H7 (cell line): ENCODE measurements at regions not wholly inside any gene's neighbourhood (a gene's known extent, or its start where the extent isn't known, plus 50 kb on each side); places are given as distances from the start of the nearest gene placed in this dataset.
"Not testable (repeated sequence)": the region's sequence is repeated elsewhere in the genome, so short reads cannot be mapped to it uniquely, and the experiment has no call there.

Source experiments
- DNase-seq: peaks from one replicate; pipeline ENCODE4 v3.0.0; 2012
- H3K27me3 ChIP-seq: 2 replicates; pipeline ENCODE4 v1.6.0; 2011; ENCODE audit warnings: mild to moderate bottlenecking, low read length; ENCODE audit not compliant: control insufficient read depth, insufficient read depth
- H3K36me3 ChIP-seq: replicated peaks from 2 replicates; pipeline ENCODE4 v1.5.1; 2011; ENCODE audit warnings: low read length; ENCODE audit not compliant: control insufficient read depth, insufficient read depth
- H3K4me3 ChIP-seq: 2 replicates; pipeline ENCODE4 v1.5.1; 2011; ENCODE audit warnings: low read depth, mild to moderate bottlenecking, control low read depth, low read length, moderate library complexity; ENCODE audit not compliant: insufficient read depth

DNA sequence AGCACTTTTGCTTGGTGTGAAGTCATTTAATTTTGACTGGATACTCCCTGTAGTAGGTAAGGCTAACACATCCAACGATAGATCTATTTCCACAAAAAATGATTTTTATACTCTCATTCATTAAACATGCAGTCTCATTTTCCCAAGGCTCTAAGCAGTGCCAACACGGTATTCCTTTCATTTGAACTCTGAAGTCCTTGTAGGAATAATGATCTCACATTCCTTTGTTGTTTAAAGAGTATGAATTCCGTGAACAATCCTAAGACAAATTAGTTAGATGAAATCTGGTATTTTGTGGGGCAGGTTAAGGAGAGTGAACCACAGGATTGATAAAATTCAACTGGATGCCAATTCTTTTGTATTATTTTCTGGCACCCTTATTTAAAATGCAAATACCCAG is 66.6 kb downstream of the LACC1 start:
- no peak for DNase-seq
- no peak overlapping the region for H3K4me3 ChIP-seq
- H3K27me3 ChIP-seq: no peaks in the 10 kb centered on the region
- no peaks in the 10 kb centered on the region for H3K36me3 ChIP-seq

DNA sequence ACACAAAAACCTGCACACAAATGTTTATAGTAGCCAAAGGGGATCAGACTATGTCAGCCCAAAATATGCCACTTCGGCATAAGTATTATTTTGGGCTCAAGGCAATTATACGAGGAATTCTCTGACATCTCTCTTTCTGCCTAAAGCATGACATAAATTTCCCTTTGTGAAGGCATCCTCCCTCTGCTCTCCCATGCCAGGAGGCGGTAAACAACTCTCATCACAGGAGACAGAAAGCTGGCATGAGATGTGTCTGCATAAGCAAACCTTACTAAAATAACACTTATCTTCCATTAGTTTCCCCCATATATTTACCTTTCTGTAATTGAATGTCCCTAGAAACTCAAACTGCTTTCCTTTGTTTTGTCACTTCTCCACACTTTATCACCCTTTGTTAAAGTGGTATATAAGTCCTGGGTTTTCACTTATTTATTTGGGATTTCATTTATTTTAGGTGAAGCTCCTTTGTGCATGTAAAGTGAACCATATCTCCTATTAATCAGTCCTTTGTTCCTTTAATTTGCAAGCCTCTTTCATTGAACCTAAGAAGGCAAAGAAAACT is 68.3 kb downstream of the LACC1 start:
- DNase-seq: no peak
- Histone ChIP-seq H3K27me3 (no peaks in the 10 kb centered on the region), H3K36me3 (no peaks in the 10 kb centered on the region), H3K4me3 (no peak overlapping the region)

DNA sequence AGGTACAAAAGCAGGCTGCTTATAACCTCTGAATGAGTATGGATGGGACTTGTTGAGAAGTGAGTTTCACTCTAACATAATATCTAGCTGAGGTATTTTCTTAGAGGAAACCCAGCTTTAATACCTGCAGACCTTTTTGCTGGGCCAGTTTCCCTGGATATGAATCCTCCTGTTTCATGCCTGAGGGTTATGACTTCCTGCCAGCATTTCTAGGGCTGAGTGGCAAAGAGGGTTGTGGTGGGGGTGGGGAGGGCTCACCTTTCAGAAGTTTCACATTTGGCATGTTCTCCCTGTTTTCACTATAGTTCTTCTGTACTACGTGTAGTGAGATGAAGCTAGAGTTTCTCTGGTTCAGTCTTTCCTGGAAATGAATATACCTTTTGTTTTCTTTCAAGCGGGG is 73.7 kb downstream of the LACC1 start:
- no peaks in the 10 kb centered on the region for H3K36me3 ChIP-seq
- DNase-seq: no peak
- no peak overlapping the region for H3K4me3 ChIP-seq
- no peaks in the 10 kb centered on the region for H3K27me3 ChIP-seq

DNA sequence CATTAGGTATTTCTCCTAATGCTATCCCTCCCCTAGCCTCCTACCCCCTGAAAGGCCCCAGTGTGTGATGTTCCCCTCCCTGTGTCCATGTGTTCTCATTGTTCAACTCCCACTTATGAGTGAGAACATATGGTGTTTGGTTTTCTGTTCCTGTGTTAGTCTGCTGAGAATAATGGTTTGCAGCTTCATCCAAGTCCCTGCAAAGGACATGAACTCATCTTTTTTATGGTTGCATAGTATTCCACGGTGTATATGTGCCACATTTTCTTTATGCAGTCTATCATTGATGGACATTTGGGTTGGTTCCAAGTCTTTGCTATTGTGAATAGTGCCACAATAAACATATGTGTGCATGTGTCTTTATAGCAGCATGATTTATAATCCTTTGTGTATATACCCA is 77.3 kb downstream of the LACC1 start:
- H3K27me3 ChIP-seq, H3K4me3 ChIP-seq, DNase-seq, H3K36me3 ChIP-seq: not testable (repeated sequence)

DNA sequence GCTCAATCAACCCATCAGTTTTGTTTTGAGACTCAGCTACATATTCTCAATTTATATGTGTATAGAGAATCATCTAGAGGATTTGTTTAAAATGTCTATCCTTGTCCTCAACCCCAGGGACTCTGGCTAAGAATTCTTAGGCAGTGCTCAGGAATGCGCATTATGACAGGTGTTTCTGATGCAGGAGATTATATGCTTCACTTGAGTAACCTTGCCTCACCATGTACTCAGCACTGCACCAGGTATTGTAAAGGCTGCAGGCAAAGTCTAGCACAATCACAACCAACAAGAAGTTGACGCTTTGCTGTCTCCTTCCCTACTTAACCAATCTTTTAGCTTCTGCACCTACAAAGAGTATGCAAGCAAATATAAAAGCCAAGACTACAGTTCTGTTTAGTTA is 79.6 kb downstream of the LACC1 start:
- Histone ChIP-seq H3K4me3 (no peak overlapping the region), H3K36me3 (no peaks in the 10 kb centered on the region), H3K27me3 (no peaks in the 10 kb centered on the region)
- DNase-seq: no peak

DNA sequence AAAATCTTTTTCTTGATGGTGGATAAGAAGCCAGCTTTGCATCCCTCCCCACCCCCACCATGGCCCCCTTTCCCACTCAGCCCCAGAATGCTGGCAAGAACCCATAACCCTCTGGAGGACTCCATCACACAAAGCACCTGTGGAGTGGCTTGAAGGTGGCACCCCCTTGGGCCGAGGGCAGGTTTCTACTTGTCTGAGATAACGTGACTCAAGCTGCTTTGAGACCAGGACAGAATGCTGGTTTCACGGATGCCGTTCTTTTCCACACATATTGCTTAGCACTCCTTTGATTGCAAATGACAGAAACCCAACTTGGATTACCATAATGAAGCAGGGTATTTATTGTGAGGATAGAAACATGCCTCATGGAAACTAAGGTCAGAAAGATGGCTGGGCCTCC is 82.2 kb downstream of the LACC1 start:
- H3K36me3 ChIP-seq: no peaks in the 10 kb centered on the region
- no peak for DNase-seq
- H3K27me3 ChIP-seq: no peaks in the 10 kb centered on the region
- H3K4me3 ChIP-seq: no peak overlapping the region

DNA sequence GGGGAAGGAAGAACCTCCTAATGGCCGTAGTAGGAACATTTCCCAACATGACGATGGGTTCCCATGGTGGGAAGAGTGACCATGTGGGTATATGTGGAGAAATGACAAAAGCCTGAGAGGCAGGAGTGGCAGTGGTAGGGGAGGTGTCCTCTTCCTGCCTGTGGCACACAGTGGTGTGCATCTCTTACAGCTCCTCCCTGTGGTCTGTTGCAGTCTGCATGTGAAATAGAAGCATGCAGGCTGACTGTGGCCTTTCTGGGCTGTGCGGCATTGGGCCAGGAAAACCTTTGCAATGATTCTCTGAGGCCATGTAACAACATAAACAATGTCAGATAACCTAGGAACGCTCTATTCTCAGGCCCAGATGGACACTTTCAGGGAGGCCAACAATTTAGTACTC is 84.0 kb downstream of the LACC1 start:
- DNase-seq: peak; percentile 54
- Histone ChIP-seq H3K36me3 (no peaks in the 10 kb centered on the region), H3K4me3 (no peak overlapping the region), H3K27me3 (no peaks in the 10 kb centered on the region)

DNA sequence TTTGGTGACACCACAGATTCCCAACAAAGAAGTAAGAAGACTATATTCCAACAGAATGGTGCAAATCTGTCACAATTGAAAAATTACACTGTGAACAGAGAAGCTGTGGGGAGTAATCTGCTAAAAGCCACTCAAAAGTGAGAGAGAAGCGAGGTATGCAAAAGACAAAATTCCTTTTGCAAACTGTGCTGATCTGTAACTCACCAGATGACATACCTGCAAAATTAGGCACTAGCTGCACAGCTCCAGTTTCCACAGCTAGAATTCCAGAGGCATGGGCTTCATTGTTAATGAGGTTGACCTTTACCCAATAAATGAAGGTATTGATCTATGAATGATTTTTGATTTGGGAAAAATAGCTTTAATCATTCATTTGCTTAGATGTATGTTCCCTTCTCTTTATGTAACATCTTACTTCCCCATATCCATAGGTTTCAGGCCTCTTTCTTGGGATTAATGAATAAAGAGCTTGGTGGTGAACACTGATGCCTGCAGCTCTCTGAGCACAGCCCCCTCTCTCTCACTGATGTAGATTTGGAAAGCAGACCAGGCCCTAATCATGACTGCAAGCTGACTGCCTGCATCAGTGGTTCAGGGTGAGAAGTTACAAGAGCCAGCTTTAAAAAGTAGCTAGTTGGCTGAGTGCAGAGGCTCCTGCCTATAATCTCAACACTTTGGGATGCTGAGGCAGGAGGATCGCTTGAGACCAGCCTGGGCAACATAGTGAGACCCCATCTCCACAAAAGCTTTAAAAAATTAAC is 85.2 kb downstream of the LACC1 start:
- Histone ChIP-seq H3K36me3 (no peaks in the 10 kb centered on the region), H3K27me3 (no peaks in the 10 kb centered on the region), H3K4me3 (no peak overlapping the region)
- DNase-seq: no peak

DNA sequence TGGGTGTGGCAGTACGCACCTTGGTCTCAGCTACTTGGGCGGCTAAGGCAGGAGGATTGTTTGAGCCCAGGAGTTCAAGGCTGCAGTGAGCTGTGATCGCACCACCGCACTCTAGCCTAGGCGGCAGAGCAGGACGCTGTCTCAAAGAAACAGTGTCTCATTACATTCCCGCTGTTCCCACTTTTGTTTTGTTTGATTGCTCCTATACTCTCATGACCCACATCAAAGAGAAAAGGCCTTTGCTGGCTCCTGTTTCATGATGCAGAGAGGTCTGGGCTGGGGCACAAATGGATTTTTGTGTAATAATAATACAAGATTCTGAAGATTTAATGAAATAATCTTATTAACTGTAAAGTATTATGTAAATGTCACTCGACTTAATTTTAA is 85.7 kb downstream of the LACC1 start:
- no peak for DNase-seq
- H3K36me3 ChIP-seq: no peaks in the 10 kb centered on the region
- H3K27me3 ChIP-seq: no peaks in the 10 kb centered on the region
- no peak overlapping the region for H3K4me3 ChIP-seq

DNA sequence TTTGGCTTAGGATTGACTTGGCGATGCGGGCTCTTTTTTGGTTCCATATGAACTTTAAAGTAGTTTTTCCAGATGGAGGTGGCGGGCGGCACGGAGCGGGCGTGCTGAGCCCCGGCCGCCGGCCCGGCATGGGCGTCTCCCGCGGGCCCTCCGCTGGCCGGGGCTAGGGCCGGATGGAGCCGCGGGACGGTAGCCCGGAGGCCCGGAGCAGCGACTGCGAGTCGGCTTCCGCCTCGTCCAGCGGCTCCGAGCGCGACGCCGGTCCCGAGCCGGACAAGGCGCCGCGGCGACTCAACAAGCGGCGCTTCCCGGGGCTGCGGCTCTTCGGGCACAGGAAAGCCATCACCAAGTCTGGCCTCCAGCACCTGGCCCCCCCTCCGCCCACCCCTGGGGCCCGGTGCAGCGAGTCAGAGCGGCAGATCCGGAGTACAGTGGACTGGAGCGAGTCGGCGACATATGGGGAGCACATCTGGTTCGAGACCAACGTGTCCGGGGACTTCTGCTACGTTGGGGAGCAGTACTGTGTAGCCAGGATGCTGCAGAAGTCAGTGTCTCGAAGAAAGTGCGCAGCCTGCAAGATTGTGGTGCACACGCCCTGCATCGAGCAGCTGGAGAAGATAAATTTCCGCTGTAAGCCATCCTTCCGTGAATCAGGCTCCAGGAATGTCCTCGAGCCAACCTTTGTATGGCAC is 88.7 kb downstream of the LACC1 start:
- DNase-seq, H3K4me3 ChIP-seq, H3K36me3 ChIP-seq, H3K27me3 ChIP-seq: not testable (repeated sequence)

DNA sequence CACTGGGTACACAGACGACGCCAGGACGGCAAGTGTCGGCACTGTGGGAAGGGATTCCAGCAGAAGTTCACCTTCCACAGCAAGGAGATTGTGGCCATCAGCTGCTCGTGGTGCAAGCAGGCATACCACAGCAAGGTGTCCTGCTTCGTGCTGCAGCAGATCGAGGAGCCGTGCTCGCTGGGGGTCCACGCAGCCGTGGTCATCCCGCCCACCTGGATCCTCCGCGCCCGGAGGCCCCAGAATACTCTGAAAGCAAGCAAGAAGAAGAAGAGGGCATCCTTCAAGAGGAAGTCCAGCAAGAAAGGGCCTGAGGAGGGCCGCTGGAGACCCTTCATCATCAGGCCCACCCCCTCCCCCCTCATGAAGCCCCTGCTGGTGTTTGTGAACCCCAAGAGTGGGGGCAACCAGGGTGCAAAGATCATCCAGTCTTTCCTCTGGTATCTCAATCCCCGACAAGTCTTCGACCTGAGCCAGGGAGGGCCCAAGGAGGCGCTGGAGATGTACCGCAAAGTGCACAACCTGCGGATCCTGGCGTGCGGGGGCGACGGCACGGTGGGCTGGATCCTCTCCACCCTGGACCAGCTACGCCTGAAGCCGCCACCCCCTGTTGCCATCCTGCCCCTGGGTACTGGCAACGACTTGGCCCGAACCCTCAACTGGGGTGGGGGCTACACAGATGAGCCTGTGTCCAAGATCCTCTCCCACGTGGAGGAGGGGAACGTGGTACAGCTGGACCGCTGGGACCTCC is 89.4 kb downstream of the LACC1 start:
- not testable (repeated sequence) for H3K4me3 ChIP-seq, H3K27me3 ChIP-seq, DNase-seq, H3K36me3 ChIP-seq

DNA sequence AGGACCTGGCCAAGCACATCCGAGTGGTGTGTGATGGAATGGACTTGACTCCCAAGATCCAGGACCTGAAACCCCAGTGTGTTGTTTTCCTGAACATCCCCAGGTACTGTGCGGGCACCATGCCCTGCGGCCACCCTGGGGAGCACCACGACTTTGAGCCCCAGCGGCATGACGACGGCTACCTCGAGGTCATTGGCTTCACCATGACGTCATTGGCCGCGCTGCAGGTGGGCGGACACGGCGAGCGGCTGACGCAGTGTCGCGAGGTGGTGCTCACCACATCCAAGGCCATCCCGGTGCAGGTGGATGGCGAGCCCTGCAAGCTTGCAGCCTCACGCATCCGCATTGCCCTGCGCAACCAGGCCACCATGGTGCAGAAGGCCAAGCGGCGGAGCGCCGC is 90.2 kb downstream of the LACC1 start:
- DNase-seq, H3K27me3 ChIP-seq, H3K4me3 ChIP-seq, H3K36me3 ChIP-seq: not testable (repeated sequence)

DNA sequence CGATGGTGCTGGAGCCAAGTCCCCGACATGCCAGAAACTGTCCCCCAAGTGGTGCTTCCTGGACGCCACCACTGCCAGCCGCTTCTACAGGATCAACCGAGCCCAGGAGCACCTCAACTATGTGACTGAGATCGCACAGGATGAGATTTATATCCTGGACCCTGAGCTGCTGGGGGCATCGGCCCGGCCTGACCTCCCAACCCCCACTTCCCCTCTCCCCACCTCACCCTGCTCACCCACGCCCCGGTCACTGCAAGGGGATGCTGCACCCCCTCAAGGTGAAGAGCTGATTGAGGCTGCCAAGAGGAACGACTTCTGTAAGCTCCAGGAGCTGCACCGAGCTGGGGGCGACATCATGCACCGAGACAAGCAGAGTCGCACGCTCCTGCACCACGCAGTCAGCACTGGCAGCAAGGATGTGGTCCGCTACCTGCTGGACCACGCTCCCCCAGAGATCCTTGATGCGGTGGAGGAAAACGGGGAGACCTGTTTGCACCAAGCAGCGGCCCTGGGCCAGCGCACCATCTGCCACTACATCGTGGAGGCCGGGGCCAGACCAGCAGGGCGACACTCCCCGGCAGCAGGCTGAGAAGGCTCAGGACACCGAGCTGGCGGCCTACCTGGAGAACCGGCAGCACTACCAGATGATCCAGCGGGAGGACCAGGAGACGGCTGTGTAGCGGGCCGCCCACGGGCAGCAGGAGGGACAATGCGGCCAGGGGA is 91.0 kb downstream of the LACC1 start:
- H3K4me3 ChIP-seq, H3K36me3 ChIP-seq, H3K27me3 ChIP-seq, DNase-seq: not testable (repeated sequence)

DNA sequence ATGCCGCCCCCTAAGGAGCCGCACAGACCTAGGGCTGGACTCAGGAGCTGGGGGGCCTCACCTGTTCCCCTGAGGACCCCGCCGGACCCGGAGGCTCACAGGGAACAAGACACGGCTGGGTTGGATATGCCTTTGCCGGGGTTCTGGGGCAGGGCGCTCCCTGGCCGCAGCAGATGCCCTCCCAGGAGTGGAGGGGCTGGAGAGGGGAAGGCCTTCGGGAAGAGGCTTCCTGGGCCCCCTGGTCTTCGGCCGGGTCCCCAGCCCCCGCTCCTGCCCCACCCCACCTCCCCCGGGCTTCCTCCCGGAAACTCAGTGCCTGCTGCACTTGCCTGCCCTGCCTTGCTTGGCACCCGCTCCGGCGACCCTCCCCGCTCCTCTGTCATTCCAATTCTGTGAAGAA is 91.6 kb downstream of the LACC1 start:
- DNase-seq, H3K4me3 ChIP-seq, H3K36me3 ChIP-seq, H3K27me3 ChIP-seq: not testable (repeated sequence)
